ENCODE measurements at regions not wholly inside any gene's neighbourhood (a gene's known extent, or its start where the extent isn't known, plus 50 kb on each side); places are given as distances from the start of the nearest gene placed in this dataset.

DNA sequence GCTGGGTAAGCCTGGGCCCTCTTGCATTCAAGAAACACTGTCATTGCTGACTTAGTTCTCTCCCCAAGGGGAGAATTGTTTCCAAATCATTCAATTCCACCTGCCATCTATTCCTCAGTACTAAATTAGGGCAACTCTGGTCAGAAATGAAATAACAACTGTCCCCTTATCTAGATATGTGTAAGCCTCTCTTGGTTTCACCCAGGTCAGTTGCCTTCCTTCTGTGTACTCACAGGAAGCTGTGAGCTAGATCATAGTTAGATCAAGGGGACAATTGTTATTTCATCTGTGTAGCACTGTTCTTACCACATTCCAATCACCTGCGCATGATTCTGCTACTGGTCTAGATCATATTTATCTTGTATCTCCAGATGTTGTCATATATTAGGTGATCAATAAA, 483.0 kb upstream of the SORCS1 start:
- Histone ChIP-seq H4K20me1 (ENCODE audit: insufficient read depth) (no peaks in the 10 kb centered on the region), H3F3A (ENCODE audit: insufficient read depth, low read length, poor library complexity, severe bottlenecking) (no peaks in the 10 kb centered on the region), H3K27ac (ENCODE audit: low read length) (no peak overlapping the region), H3K27me3 (ENCODE audit: insufficient read depth, low read depth, low read length) (no peaks in the 10 kb centered on the region), H3K4me2 (ENCODE audit: low read length) (no peak overlapping the region), H2AFZ (ENCODE audit: low read depth, low read length) (no peak overlapping the region), H3K9me3 (ENCODE audit: low read length) (no peaks in the 10 kb centered on the region), H3K79me2 (replicated peaks; ENCODE audit: insufficient read depth, low read length) (no peaks in the 10 kb centered on the region), H3K36me3 (ENCODE audit: insufficient read depth, low read length) (no peaks in the 10 kb centered on the region), H3K9me2 (ENCODE audit: insufficient read depth, low read length) (no peaks in the 10 kb centered on the region), H3K9ac (ENCODE audit: low read length) (no peak overlapping the region), H3K4me3 (ENCODE audit: low read length) (no peak overlapping the region)
- TF ChIP-seq EP300 (conservative IDR thresholded peaks at IDR 0.05; ENCODE audit: poor library complexity, severe bottlenecking) (no peak), RAD21 (conservative IDR thresholded peaks at IDR 0.05) (no peak), POLR2AphosphoS5 (IDR thresholded peaks at IDR 0.05) (no peak)
- TF ChIP-seq, protein P1, sequence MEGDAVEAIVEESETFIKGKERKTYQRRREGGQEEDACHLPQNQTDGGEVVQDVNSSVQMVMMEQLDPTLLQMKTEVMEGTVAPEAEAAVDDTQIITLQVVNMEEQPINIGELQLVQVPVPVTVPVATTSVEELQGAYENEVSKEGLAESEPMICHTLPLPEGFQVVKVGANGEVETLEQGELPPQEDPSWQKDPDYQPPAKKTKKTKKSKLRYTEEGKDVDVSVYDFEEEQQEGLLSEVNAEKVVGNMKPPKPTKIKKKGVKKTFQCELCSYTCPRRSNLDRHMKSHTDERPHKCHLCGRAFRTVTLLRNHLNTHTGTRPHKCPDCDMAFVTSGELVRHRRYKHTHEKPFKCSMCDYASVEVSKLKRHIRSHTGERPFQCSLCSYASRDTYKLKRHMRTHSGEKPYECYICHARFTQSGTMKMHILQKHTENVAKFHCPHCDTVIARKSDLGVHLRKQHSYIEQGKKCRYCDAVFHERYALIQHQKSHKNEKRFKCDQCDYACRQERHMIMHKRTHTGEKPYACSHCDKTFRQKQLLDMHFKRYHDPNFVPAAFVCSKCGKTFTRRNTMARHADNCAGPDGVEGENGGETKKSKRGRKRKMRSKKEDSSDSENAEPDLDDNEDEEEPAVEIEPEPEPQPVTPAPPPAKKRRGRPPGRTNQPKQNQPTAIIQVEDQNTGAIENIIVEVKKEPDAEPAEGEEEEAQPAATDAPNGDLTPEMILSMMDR (IDR thresholded peaks at IDR 0.05; ENCODE audit: poor library complexity, severe bottlenecking): no peak

DNA sequence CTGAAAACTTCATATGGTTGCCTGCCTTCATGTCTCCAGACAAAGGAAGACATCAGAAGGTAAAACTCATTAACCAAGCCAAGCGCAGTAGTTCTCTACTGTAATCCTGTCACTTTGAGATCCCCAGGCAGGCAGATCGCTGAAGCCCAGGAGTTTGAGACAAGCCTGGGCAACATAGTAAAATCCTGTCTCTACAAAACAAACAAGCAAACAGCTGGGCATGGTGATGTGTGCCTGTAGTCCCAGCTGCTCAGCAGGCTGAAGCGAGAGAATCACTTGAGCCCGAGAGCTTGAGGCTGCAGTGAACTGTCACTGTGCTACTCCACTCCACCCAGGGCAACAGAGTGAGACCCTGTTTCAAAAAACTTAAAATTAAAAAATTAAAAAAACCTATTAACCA, 467.4 kb upstream of the SORCS1 start:
- H3K27me3 ChIP-seq (ENCODE audit: insufficient read depth, low read depth, low read length): no peaks in the 10 kb centered on the region
- no peaks in the 10 kb centered on the region for H3K79me2 ChIP-seq (replicated peaks; ENCODE audit: insufficient read depth, low read length)
- TF ChIP-seq RAD21 (conservative IDR thresholded peaks at IDR 0.05) (no peak), EP300 (conservative IDR thresholded peaks at IDR 0.05; ENCODE audit: poor library complexity, severe bottlenecking) (no peak), POLR2AphosphoS5 (IDR thresholded peaks at IDR 0.05) (no peak), SMC3 (conservative IDR thresholded peaks at IDR 0.05; ENCODE audit: poor library complexity) (no peak), EZH2 (IDR thresholded peaks at IDR 0.05; ENCODE audit: borderline replicate concordance, insufficient read depth, low read length, poor library complexity, severe bottlenecking) (no peak)
- TF ChIP-seq, protein P2, sequence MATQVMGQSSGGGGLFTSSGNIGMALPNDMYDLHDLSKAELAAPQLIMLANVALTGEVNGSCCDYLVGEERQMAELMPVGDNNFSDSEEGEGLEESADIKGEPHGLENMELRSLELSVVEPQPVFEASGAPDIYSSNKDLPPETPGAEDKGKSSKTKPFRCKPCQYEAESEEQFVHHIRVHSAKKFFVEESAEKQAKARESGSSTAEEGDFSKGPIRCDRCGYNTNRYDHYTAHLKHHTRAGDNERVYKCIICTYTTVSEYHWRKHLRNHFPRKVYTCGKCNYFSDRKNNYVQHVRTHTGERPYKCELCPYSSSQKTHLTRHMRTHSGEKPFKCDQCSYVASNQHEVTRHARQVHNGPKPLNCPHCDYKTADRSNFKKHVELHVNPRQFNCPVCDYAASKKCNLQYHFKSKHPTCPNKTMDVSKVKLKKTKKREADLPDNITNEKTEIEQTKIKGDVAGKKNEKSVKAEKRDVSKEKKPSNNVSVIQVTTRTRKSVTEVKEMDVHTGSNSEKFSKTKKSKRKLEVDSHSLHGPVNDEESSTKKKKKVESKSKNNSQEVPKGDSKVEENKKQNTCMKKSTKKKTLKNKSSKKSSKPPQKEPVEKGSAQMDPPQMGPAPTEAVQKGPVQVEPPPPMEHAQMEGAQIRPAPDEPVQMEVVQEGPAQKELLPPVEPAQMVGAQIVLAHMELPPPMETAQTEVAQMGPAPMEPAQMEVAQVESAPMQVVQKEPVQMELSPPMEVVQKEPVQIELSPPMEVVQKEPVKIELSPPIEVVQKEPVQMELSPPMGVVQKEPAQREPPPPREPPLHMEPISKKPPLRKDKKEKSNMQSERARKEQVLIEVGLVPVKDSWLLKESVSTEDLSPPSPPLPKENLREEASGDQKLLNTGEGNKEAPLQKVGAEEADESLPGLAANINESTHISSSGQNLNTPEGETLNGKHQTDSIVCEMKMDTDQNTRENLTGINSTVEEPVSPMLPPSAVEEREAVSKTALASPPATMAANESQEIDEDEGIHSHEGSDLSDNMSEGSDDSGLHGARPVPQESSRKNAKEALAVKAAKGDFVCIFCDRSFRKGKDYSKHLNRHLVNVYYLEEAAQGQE (IDR thresholded peaks at IDR 0.05; ENCODE audit: borderline replicate concordance): no peak
- TF ChIP-seq, protein P1 (IDR thresholded peaks at IDR 0.05; ENCODE audit: poor library complexity, severe bottlenecking): no peak
- no peak overlapping the region for H3K4me3 ChIP-seq (ENCODE audit: low read length)
- no peaks in the 10 kb centered on the region for H3K9me2 ChIP-seq (ENCODE audit: insufficient read depth, low read length)
- no peaks in the 10 kb centered on the region for H3K9me3 ChIP-seq (ENCODE audit: low read length)
- H3K4me2 ChIP-seq (ENCODE audit: low read length): no peak overlapping the region
- H3K27ac ChIP-seq (ENCODE audit: low read length): no peak overlapping the region
- no peaks in the 10 kb centered on the region for H3K36me3 ChIP-seq (ENCODE audit: insufficient read depth, low read length)
- H2AFZ ChIP-seq (ENCODE audit: low read depth, low read length): no peak overlapping the region
- H3F3A ChIP-seq (ENCODE audit: insufficient read depth, low read length, poor library complexity, severe bottlenecking): no peaks in the 10 kb centered on the region
- H3K9ac ChIP-seq (ENCODE audit: low read length): no peak overlapping the region
- H4K20me1 ChIP-seq (ENCODE audit: insufficient read depth): no peaks in the 10 kb centered on the region
